GM21367 (cell line): ENCODE measurements at regions not wholly inside any gene's neighbourhood (a gene's known extent, or its start where the extent isn't known, plus 50 kb on each side); places are given as distances from the start of the nearest gene placed in this dataset.

Source experiments
- ATAC-seq: cut with Tn5 transposase; IDR thresholded peaks from one replicate; pipeline ENCODE4 v1.9.1; 2021; ENCODE audit not compliant: unreplicated experiment

DNA sequence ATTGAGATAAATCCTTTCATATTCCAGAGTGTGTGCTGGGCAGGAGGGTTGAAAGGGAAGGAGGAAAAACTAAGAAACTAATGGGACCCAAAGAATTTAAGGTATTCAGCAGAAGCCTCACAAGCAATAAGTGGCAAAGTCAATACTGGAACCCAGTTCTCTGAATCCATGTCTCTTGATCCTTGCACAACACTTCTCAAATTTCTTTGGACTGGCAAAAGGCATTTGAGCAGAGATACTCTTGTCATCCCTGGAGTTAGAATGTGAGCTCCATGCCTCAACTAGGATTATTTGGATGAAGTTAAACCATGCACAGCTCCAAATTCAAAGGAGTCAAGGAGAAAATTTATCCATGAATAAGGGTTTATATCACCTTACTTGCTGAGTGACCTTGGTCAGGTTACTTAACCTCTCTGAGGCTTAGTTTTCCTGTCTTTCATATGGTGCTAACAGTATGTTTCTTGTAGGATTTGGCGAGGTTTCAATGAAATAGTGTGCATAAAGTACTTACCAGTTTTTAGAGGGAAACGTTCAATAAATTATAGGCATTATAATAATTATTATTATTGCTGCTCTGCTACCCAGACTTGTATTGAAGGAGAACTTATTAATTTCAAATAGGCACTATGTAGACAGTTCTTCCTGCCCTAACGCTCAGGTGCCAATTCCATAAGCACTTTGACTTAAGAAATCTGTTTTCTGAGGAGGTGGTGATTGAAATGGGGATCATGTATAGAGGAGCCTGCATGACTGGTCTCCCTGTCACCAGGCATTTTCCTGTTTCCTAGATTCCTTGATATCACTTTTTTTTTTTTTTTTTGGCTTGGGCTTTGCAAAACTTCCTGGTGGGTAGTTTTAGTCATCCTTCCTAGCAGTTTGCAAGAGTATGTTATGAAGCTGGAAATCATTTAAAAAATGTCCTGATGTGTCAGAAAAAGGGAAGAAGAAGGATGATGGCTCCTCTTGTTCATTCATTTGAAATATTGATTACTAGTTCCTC is 125.0 kb upstream of the JUN start:
- no peak for ATAC-seq

DNA sequence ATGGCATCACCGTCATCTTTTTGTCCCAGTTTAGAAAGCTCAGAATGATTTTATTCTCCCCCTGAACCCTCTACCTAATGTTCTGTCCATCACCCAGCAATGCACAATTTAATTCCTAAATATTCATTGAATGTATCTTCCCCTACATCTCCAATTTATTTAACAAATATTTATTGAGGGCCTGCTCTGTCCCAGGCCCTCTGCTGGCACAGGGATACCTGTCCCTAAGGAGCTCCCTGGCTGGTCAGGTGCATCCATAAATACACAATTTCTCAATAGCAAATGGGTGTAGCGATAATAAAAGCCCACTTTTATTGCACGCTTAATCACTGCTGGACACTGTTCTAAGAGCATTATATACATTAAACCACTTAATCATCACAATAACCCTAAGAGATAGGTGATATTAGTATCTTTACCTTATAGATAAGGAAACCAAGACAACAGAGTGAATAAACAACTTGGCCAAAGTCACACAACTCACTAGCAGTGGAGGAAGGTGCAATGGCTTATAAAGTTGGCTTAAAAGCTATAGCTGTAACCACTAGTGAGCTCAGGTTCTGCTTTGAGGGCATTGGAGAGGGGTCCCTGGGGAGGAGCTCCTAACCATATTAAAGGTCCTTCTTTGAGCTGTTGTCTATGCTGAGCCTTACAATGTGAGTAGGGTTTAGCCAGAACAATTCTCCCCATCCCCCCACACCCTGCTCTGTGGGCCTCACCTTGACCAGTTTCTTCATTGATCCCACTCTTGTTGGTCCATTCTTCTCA is 126.3 kb upstream of the JUN start:
- no peak for ATAC-seq

DNA sequence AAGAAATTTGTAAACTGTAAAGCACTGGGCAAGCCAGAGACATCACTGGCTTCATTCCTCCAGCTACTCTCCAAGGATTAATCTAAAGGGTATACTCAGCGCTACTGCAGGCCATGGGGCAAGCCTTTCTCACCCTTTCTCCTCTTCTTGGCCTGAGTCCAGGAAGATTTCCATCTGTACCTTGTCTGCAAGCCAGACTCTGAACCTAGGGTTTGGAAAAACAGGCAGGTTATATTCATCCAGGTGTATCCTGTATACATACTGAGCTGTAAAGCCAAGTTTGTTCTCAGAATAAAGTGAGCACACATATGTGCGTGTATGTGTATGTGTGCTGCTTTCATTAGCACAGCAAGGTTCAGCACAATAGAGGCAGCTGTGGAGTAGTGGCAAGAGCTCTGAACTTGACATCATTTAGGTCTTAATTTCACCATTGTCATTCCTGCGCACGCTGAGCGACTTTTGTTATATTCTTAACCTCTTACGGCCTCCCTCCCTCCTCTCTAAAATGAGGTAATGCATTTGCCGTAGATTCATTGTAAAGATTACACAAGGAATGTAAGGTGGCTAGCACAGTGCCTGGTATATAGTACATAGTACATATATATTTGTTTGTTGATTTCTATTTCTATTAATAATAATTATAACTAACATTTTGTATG is 128.1 kb upstream of the JUN start:
- no peak for ATAC-seq

GRCh38 chr1:58914925-58915324 is 131.1 kb upstream of the JUN start:
- no peak for ATAC-seq

DNA sequence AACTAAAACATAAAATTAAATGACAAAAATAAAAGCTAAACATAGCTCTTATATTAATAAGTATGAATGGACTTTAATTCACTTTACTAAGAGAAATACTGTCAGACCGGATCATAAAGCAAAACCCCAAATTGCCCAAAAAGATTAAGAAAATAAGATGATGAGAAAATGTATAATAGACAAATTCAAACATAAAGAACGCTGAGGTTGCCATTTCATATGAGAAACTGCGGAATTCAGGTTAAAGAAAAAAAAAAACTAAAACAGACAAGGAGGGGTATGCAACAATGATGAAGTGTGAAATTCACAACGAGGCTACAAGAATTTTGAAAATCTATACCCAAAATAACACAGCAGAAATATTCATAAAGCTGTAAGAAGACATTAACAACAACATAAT is 133.6 kb upstream of the JUN start:
- no peak for ATAC-seq

- no peak for ATAC-seq
Measured at GRCh38 chr1:58919226-58919958, 135.5 kb upstream of the JUN start.

- no peak for ATAC-seq
Measured at GRCh38 chr1:58919959-58920321, 136.1 kb upstream of the JUN start.

DNA sequence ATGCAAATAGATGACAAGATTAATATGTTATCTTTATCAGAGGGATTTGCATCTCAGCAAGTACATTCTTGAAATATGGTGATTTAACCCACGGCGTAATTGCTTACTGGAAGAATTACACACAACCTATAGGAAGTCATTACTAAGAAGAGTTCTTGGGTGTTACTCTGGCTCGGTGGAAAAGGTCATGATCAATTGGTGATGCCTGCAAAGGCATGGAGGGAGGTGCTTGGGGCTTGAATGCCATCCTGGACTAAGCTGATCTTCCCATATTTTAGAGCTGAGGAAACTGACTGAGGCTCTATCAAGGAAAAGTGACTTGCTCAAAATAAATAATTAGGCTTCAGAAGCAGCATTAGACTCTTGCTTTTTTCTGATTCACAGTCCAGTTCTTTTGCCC is 137.5 kb upstream of the JUN start:
- no peak for ATAC-seq

DNA sequence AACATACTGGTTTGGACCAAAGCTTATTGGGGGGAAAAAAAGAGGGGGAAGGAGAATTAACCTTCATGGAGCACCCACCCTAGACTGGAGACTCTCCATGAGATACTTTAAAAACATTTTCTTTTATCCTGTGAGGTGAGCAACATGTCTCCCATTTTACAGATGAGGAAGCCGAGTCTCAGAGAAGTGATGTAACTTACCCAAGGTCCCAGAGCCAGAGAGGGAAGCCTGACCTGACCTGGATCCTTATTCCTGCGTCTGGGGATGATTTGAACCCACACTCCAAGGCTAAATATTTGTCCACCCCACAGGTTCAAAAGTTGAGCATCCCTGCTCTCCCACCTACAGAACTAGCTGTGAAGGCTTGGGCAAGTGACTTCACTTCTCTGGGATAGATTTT is 137.9 kb upstream of the JUN start:
- ATAC-seq, result no peak

GRCh38 chr1:58922302-58923089 is 138.6 kb upstream of the JUN start:
- peak; percentile 87 for ATAC-seq

DNA sequence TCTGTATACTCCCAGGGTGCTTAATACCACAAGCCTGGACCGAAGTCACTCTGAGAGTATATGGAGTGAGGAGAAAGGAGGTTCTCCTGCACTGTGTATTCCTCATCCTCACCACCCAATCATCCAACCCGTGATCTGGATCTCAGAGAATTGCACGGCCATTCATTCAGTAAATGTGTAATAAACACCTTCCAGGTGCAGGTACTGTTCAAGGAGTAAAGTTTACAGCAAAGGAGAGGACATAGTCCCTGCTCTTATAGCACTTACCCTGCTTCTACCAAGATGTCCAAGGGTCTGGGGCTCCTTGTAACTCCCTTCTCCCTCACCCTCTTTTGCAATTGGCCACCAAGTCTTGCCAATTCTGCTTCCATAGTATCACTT is 139.2 kb upstream of the JUN start:
- ATAC-seq, result no peak

- ATAC-seq, result no peak
Measured at GRCh38 chr1:58924016-58924565, 140.2 kb upstream of the JUN start.

DNA sequence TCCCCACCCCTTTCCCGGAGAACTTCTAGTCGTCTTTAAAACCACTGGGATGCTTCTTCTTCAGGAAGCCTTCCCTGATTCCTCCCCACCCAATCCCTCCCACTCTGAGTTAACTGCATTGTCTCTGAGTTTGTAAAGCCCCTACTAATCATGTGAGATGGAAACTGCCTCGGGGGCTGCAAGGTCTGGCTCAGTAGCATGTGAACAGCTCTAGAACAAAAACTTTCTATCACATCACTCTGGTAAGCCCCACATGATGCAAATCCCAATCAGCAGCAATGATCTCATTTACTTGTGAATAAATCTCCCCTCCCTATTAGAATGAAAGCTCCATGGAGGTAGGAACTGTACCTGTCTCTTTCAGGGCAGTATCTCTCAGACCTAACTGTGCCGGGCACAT is 141.0 kb upstream of the JUN start:
- ATAC-seq, result no peak

- no peak for ATAC-seq
Measured at GRCh38 chr1:58925247-58925646, 141.4 kb upstream of the JUN start.

- ATAC-seq, result no peak
Measured at GRCh38 chr1:58926152-58926551, 142.3 kb upstream of the JUN start.

GRCh38 chr1:58927041-58927721 is 143.3 kb upstream of the JUN start:
- ATAC-seq, result no peak

DNA sequence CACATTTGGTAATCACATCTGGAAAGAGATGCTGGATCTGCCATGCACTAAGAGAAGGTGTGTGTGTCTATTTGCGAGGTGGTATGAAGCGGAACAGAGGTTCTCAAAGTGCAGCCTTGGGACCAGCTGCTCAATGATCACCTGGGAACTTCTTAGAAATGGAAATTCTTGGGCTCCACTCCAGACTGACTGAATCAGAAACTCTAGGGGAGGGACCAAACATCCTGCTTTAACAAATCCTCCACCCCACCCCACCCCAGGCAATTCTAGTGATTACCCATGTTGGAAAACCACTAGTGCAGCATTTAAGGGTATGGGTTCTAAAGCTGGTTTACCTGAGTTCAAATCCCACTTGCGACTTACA is 143.9 kb upstream of the JUN start:
- ATAC-seq, result no peak

- ATAC-seq, result no peak
Measured at GRCh38 chr1:58928514-58928913, 144.7 kb upstream of the JUN start.

DNA sequence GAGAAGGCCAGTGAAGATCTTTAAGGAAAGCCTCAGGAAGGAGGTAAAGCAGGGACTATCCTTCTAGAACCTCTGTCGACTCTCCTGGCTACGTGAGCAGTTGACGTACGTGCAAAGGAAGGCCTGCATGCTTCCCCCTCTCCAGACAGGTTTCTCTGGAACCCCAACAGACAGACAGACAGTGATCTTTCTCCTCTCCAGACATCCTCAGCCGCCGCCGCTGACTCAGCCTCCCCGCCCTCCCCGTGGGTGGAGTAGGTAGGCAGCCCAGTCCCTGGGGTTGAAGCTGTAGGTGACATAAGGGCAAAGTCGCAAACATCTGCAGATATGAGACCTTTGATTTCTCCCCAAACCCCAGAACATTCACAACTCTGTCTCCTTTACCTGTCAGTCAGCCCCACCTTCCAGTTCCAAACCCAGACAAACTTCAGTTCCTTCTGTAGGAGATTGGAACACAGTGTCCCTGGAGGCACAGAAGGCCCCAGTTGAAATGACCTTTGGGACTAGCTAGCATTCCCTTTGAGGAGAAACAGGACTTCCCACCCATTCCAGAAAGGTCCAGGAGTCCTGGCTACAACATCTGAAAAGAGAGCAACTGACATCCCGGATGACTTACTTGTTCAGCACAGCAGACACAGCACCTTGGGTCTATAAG is 146.0 kb upstream of the JUN start:
- no peak for ATAC-seq
